ENCODE measurements at regions not wholly inside any gene's neighbourhood (a gene's known extent, or its start where the extent isn't known, plus 50 kb on each side); places are given as distances from the start of the nearest gene placed in this dataset.

DNA sequence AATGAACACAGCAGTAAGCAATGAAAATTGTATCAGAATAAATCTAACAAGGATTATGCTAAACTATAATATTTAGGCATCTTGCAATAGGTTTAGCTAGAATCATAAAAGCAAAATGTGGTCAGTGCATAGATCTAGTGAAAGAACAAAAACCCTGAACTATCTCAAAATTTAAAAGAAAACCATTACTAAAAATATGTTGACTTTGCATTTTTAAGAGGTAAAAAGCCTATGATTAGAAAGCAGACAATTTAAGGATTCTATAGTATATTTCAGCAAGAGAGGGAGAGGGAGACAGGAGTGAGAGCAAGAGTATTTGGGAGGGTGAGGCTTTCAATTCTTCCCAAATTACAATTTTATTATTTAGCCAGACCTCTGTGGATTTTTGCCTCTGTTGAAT lies 219.4 kb downstream of the TTLL7 start:
- TF ChIP-seq, protein P1, sequence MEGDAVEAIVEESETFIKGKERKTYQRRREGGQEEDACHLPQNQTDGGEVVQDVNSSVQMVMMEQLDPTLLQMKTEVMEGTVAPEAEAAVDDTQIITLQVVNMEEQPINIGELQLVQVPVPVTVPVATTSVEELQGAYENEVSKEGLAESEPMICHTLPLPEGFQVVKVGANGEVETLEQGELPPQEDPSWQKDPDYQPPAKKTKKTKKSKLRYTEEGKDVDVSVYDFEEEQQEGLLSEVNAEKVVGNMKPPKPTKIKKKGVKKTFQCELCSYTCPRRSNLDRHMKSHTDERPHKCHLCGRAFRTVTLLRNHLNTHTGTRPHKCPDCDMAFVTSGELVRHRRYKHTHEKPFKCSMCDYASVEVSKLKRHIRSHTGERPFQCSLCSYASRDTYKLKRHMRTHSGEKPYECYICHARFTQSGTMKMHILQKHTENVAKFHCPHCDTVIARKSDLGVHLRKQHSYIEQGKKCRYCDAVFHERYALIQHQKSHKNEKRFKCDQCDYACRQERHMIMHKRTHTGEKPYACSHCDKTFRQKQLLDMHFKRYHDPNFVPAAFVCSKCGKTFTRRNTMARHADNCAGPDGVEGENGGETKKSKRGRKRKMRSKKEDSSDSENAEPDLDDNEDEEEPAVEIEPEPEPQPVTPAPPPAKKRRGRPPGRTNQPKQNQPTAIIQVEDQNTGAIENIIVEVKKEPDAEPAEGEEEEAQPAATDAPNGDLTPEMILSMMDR (IDR thresholded peaks at IDR 0.05), result no peak
- TF ChIP-seq POLR2A (IDR thresholded peaks at IDR 0.05) (no peak), POLR2AphosphoS5 (IDR thresholded peaks at IDR 0.05) (no peak), EP300 (IDR thresholded peaks at IDR 0.05) (no peak)
